ENCODE measurements at regions not wholly inside any gene's neighbourhood (a gene's known extent, or its start where the extent isn't known, plus 50 kb on each side); places are given as distances from the start of the nearest gene placed in this dataset.

GRCh38 chr18:73220663-73221062, 352.9 kb upstream of the NETO1 start:
- H3K4me1 ChIP-seq (ENCODE audit: control insufficient read depth, insufficient read depth, low read length): no peaks in the 10 kb centered on the region
- H3K27me3 ChIP-seq (replicated peaks in 1 of 2; ENCODE audit: control insufficient read depth in 2 of 2, insufficient read depth in 2 of 2, low read length in 1 of 2): no peaks in the 10 kb centered on the region
- H3K4me2 ChIP-seq (ENCODE audit: control insufficient read depth, insufficient read depth): no peak overlapping the region
- CTCF ChIA-PET: no interaction called here
- no peak overlapping the region for H3K27ac ChIP-seq (ENCODE audit: control insufficient read depth, insufficient read depth)
- no peaks in the 10 kb centered on the region for H3K36me3 ChIP-seq (ENCODE audit: control insufficient read depth in 2 of 2, insufficient read depth in 2 of 2, low read length in 1 of 2)
- H3K9ac ChIP-seq (ENCODE audit: control insufficient read depth, insufficient read depth, low read length): no peak overlapping the region
- no peaks in the 10 kb centered on the region; the same call in 2 of the 3 replicates for H3K9me3 ChIP-seq (replicated peaks; ENCODE audit: control insufficient read depth, insufficient read depth, low read length)
- H3K4me3 ChIP-seq: no peak overlapping the region
- SMC1A ChIA-PET (ENCODE audit: uncharacterized antibody, unreplicated experiment): interaction anchor here (0.6 kb wide), 1 partner anchor 1341 kb away, joined by 3 read pairs; no protein-coding TSS in a partner anchor
- POLR2A ChIA-PET: no interaction called here
- 23% methylated on average over 5 of the region's 5 CpGs for WGBS (ENCODE audit: insufficient coverage, insufficient replicate concordance, low lambda C conversion rate, missing lambda C conversion rate)
- no peaks in the 10 kb centered on the region for H3K79me2 ChIP-seq (ENCODE audit: control insufficient read depth, insufficient read depth, low read length)
- no peaks in the 10 kb centered on the region for H4K20me1 ChIP-seq (ENCODE audit: control insufficient read depth, insufficient read depth)
- no peak for DNase-seq (ENCODE audit: low read depth, low spot score)
- ATAC-seq: no peak
- no peak overlapping the region for H2AFZ ChIP-seq (ENCODE audit: control insufficient read depth, low read depth, low read length)
- intact Hi-C loops (cut with micrococcal nuclease; ENCODE audit: unreplicated experiment): no loop called here
- no peak for FAIRE-seq
- RAD21 ChIA-PET (ENCODE audit: unreplicated experiment): no interaction called here
- in situ Hi-C loops (cut with MboI): no loop called here
- no peak for TF ChIP-seq SREBF1 (IDR thresholded peaks at IDR 0.05; ENCODE audit: low read length)
- no peak for TF ChIP-seq EP300 (IDR thresholded peaks at IDR 0.05; ENCODE audit: borderline replicate concordance in 1 of 2, control insufficient read depth in 1 of 2, low read depth in 2 of 2, low read length in 2 of 2)
- TF ChIP-seq, protein P1, sequence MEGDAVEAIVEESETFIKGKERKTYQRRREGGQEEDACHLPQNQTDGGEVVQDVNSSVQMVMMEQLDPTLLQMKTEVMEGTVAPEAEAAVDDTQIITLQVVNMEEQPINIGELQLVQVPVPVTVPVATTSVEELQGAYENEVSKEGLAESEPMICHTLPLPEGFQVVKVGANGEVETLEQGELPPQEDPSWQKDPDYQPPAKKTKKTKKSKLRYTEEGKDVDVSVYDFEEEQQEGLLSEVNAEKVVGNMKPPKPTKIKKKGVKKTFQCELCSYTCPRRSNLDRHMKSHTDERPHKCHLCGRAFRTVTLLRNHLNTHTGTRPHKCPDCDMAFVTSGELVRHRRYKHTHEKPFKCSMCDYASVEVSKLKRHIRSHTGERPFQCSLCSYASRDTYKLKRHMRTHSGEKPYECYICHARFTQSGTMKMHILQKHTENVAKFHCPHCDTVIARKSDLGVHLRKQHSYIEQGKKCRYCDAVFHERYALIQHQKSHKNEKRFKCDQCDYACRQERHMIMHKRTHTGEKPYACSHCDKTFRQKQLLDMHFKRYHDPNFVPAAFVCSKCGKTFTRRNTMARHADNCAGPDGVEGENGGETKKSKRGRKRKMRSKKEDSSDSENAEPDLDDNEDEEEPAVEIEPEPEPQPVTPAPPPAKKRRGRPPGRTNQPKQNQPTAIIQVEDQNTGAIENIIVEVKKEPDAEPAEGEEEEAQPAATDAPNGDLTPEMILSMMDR (IDR thresholded peaks at IDR 0.05 in 2 of 3, conservative IDR thresholded peaks at IDR 0.05 in 1 of 3; ENCODE audit: control insufficient read depth in 2 of 3, extremely low read depth in 1 of 3, insufficient read depth in 1 of 3, low read depth in 3 of 3, low read length in 3 of 3): no peak
- TF ChIP-seq ATF2 (IDR thresholded peaks at IDR 0.05; ENCODE audit: low read length): no peak
- no peak for TF ChIP-seq SP1 (IDR thresholded peaks at IDR 0.05; ENCODE audit: low read depth, low read length)
- no peak for TF ChIP-seq POLR2AphosphoS2 (IDR thresholded peaks at IDR 0.05; ENCODE audit: low read depth, low read length)
- TF ChIP-seq RUNX3 (IDR thresholded peaks at IDR 0.05; ENCODE audit: low read length): no peak
- TF ChIP-seq EZH2 (IDR thresholded peaks at IDR 0.05; ENCODE audit: borderline replicate concordance, control insufficient read depth, low read depth, low read length): no peak
- no peak for TF ChIP-seq ZBTB33 (IDR thresholded peaks at IDR 0.05)
- no peak for TF ChIP-seq WRNIP1 (IDR thresholded peaks at IDR 0.05; ENCODE audit: borderline replicate concordance, low read depth, low read length)
- TF ChIP-seq HCFC1 (IDR thresholded peaks at IDR 0.05; ENCODE audit: low read length): no peak
- TF ChIP-seq POU2F2 (IDR thresholded peaks at IDR 0.05; ENCODE audit: borderline replicate concordance, low read depth, low read length): no peak
- TF ChIP-seq KDM1A (IDR thresholded peaks at IDR 0.05; ENCODE audit: borderline replicate concordance): no peak
- no peak for TF ChIP-seq CHD2 (IDR thresholded peaks at IDR 0.05; ENCODE audit: borderline replicate concordance, low read depth, low read length)
- TF ChIP-seq E2F8 (IDR thresholded peaks at IDR 0.05; ENCODE audit: low read depth, partially characterized antibody): no peak
- no TSS peak for BruUV-seq (replicated peaks)
